ENCODE measurements at regions not wholly inside any gene's neighbourhood (a gene's known extent, or its start where the extent isn't known, plus 50 kb on each side); places are given as distances from the start of the nearest gene placed in this dataset.

- DNase-seq: no peak
Measured at GRCh38 chr13:105070452-105070851, 1465.0 kb downstream of the EFNB2 start.

- no peak for DNase-seq
Measured at GRCh38 chr13:105069106-105069505, 1466.4 kb downstream of the EFNB2 start.

GRCh38 chr13:105063676-105064075 lies 1471.8 kb downstream of the EFNB2 start:
- no peak for DNase-seq

GRCh38 chr13:105059786-105060185 lies 1475.7 kb downstream of the EFNB2 start:
- no peak for DNase-seq

- no peak for DNase-seq
Measured at GRCh38 chr13:105058517-105058916, 1476.9 kb downstream of the EFNB2 start.

- no peak for DNase-seq
Measured at GRCh38 chr13:105052711-105053110, 1482.8 kb downstream of the EFNB2 start.

- no peak for DNase-seq
Measured at GRCh38 chr13:105050686-105051085, 1484.8 kb downstream of the EFNB2 start.

- no peak for DNase-seq
Measured at GRCh38 chr13:105048677-105049076, 1486.8 kb downstream of the EFNB2 start.

- DNase-seq: peak; percentile 4
Measured at GRCh38 chr13:105047676-105048295, 1487.7 kb downstream of the EFNB2 start.

- DNase-seq: no peak
Measured at GRCh38 chr13:105037110-105037509, 1498.4 kb downstream of the EFNB2 start.

GRCh38 chr13:105035092-105035491 lies 1500.4 kb downstream of the EFNB2 start:
- DNase-seq: no peak

- no peak for DNase-seq
Measured at GRCh38 chr13:105033999-105034398, 1501.5 kb downstream of the EFNB2 start.

- DNase-seq: no peak
Measured at GRCh38 chr13:105031306-105031705, 1504.2 kb downstream of the EFNB2 start.

GRCh38 chr13:105030851-105031250 lies 1504.6 kb downstream of the EFNB2 start:
- no peak for DNase-seq

- DNase-seq: no peak
Measured at GRCh38 chr13:105019073-105019472, 1516.4 kb downstream of the EFNB2 start.

- no peak for DNase-seq
Measured at GRCh38 chr13:105016266-105016665, 1519.2 kb downstream of the EFNB2 start.

- no peak for DNase-seq
Measured at GRCh38 chr13:105008604-105009003, 1526.9 kb downstream of the EFNB2 start.

GRCh38 chr13:105007166-105007808 lies 1528.2 kb downstream of the EFNB2 start:
- DNase-seq: no peak

- DNase-seq: no peak
Measured at GRCh38 chr13:104996022-104996421, 1539.4 kb downstream of the EFNB2 start.

- no peak for DNase-seq
Measured at GRCh38 chr13:104993708-104994107, 1541.8 kb downstream of the EFNB2 start.

- DNase-seq: no peak
Measured at GRCh38 chr13:104987621-104988020, 1547.8 kb downstream of the EFNB2 start.

- DNase-seq: peak; percentile 93
Measured at GRCh38 chr13:104984296-104984818, 1551.1 kb downstream of the EFNB2 start.

- no peak for DNase-seq
Measured at GRCh38 chr13:104983601-104984000, 1551.9 kb downstream of the EFNB2 start.

GRCh38 chr13:104980586-104980985 lies 1554.9 kb downstream of the EFNB2 start:
- DNase-seq: no peak

Data from MV-4-11 (cell line).